ENCODE measurements at regions not wholly inside any gene's neighbourhood (a gene's known extent, or its start where the extent isn't known, plus 50 kb on each side); places are given as distances from the start of the nearest gene placed in this dataset.

DNA sequence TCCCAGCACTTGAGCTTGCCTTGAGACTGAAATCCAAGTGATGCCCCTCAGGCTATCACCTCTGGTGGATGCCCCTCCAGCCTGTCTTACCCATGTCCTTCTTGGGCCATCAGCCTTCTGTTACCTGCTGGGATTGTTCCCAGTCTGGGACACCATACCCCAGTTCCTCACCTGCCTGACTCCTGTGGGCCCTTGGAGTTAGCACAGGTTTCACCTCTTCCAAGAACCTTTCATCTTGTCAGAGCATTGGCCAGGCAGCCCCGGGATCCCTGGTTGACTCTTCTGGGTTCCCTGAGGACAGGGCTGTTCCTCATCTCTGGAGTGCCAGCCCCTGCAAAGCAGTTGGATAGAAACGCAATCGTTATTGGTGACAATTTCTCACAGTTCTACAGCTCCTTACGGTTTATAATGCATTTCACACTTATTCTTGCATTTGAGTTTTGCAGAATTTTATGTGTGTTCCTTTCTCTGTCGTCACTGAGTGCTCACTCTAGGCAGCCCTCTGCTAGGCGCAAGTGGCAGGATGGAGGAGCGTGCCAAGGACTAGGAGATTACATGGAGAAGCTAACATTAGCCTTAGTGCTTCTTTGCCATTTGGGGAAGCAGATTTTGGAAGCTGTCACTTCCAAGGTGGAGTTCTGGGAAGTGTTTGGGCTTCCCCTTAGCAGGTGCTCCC lies 139.7 kb downstream of the DDX1 start:
- Mint-ChIP-seq H3K9me3 (no peaks in the 10 kb centered on the region), H3K27ac (no peak overlapping the region), H3K4me3 (no peak overlapping the region), H3K27me3 (ENCODE audit: low read depth) (no peaks in the 10 kb centered on the region; the same call in 1 of the 2 replicates), H3K36me3 (no peaks in the 10 kb centered on the region), H3K4me1 (peaks cover 21% of the 10 kb centered on the region)
- TF ChIP-seq IRF2 (CRISPR knock-in tag; IDR thresholded peaks at IDR 0.05; ENCODE audit: borderline replicate concordance, low read depth) (no peak), HMGA2 (CRISPR knock-in tag; IDR thresholded peaks at IDR 0.05) (no peak), ZNF416 (CRISPR knock-in tag; IDR thresholded peaks at IDR 0.05) (no peak), ATF1 (CRISPR knock-in tag; IDR thresholded peaks at IDR 0.05) (no peak), CBFB (CRISPR knock-in tag; IDR thresholded peaks at IDR 0.05; ENCODE audit: low read depth) (no peak), ZNF121 (CRISPR knock-in tag; IDR thresholded peaks at IDR 0.05) (no peak), ETV6 (CRISPR knock-in tag; IDR thresholded peaks at IDR 0.05) (no peak), FOXJ3 (CRISPR knock-in tag; IDR thresholded peaks at IDR 0.05; ENCODE audit: borderline replicate concordance) (no peak), NFE2L1 (CRISPR knock-in tag; IDR thresholded peaks at IDR 0.05) (no peak), USF2 (CRISPR knock-in tag; IDR thresholded peaks at IDR 0.05) (no peak), SP1 (CRISPR knock-in tag; conservative IDR thresholded peaks at IDR 0.05) (no peak), GRHL2 (CRISPR knock-in tag; IDR thresholded peaks at IDR 0.05; ENCODE audit: insufficient replicate concordance, severe bottlenecking) (no peak)
- TF ChIP-seq, protein P1, sequence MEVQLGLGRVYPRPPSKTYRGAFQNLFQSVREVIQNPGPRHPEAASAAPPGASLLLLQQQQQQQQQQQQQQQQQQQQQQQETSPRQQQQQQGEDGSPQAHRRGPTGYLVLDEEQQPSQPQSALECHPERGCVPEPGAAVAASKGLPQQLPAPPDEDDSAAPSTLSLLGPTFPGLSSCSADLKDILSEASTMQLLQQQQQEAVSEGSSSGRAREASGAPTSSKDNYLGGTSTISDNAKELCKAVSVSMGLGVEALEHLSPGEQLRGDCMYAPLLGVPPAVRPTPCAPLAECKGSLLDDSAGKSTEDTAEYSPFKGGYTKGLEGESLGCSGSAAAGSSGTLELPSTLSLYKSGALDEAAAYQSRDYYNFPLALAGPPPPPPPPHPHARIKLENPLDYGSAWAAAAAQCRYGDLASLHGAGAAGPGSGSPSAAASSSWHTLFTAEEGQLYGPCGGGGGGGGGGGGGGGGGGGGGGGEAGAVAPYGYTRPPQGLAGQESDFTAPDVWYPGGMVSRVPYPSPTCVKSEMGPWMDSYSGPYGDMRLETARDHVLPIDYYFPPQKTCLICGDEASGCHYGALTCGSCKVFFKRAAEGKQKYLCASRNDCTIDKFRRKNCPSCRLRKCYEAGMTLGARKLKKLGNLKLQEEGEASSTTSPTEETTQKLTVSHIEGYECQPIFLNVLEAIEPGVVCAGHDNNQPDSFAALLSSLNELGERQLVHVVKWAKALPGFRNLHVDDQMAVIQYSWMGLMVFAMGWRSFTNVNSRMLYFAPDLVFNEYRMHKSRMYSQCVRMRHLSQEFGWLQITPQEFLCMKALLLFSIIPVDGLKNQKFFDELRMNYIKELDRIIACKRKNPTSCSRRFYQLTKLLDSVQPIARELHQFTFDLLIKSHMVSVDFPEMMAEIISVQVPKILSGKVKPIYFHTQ (CRISPR knock-in tag; IDR thresholded peaks at IDR 0.05), result no peak
- TF ChIP-seq, protein P2, sequence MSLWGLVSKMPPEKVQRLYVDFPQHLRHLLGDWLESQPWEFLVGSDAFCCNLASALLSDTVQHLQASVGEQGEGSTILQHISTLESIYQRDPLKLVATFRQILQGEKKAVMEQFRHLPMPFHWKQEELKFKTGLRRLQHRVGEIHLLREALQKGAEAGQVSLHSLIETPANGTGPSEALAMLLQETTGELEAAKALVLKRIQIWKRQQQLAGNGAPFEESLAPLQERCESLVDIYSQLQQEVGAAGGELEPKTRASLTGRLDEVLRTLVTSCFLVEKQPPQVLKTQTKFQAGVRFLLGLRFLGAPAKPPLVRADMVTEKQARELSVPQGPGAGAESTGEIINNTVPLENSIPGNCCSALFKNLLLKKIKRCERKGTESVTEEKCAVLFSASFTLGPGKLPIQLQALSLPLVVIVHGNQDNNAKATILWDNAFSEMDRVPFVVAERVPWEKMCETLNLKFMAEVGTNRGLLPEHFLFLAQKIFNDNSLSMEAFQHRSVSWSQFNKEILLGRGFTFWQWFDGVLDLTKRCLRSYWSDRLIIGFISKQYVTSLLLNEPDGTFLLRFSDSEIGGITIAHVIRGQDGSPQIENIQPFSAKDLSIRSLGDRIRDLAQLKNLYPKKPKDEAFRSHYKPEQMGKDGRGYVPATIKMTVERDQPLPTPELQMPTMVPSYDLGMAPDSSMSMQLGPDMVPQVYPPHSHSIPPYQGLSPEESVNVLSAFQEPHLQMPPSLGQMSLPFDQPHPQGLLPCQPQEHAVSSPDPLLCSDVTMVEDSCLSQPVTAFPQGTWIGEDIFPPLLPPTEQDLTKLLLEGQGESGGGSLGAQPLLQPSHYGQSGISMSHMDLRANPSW (CRISPR knock-in tag; conservative IDR thresholded peaks at IDR 0.05; ENCODE audit: low read depth), result no peak
- TF ChIP-seq, protein P3, sequence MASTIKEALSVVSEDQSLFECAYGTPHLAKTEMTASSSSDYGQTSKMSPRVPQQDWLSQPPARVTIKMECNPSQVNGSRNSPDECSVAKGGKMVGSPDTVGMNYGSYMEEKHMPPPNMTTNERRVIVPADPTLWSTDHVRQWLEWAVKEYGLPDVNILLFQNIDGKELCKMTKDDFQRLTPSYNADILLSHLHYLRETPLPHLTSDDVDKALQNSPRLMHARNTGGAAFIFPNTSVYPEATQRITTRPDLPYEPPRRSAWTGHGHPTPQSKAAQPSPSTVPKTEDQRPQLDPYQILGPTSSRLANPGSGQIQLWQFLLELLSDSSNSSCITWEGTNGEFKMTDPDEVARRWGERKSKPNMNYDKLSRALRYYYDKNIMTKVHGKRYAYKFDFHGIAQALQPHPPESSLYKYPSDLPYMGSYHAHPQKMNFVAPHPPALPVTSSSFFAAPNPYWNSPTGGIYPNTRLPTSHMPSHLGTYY (CRISPR knock-in tag; IDR thresholded peaks at IDR 0.05), result no peak
- ATAC-seq, result no peak
- POLR2A ChIA-PET, result interaction anchor here (1.4 kb wide), 1 partner anchor 210 kb away, joined by 4 read pairs; no protein-coding TSS in a partner anchor
- CTCF ChIA-PET, result no interaction called here
- DNase-seq (ENCODE audit: low spot score), result no peak

GRCh38 chr2:15731889-15732271 lies 140.2 kb downstream of the DDX1 start:
- CTCF ChIA-PET, result interaction anchor here (2.8 kb wide), 1 partner anchor 16 kb away, joined by 11 read pairs; no protein-coding TSS in a partner anchor
- H3K27ac Mint-ChIP-seq, result no peak overlapping the region
- DNase-seq (ENCODE audit: low spot score) (no peak), ATAC-seq (no peak)
- no peaks in the 10 kb centered on the region; the same call in 1 of the 2 replicates for H3K27me3 Mint-ChIP-seq (ENCODE audit: low read depth)
- H3K4me3 Mint-ChIP-seq, result no peak overlapping the region
- no peaks in the 10 kb centered on the region for H3K9me3 Mint-ChIP-seq
- H3K4me1 Mint-ChIP-seq, result peaks cover 21% of the 10 kb centered on the region
- TF ChIP-seq ZBTB43 (CRISPR knock-in tag; IDR thresholded peaks at IDR 0.05), result no peak
- no peak for TF ChIP-seq MXD4 (CRISPR knock-in tag; IDR thresholded peaks at IDR 0.05; ENCODE audit: borderline replicate concordance)
- TF ChIP-seq SOX15 (CRISPR knock-in tag; IDR thresholded peaks at IDR 0.05), result no peak
- TF ChIP-seq ELF4 (CRISPR knock-in tag; IDR thresholded peaks at IDR 0.05; ENCODE audit: low read depth), result no peak
- no peak for TF ChIP-seq CREB1 (CRISPR knock-in tag; IDR thresholded peaks at IDR 0.05)
- TF ChIP-seq ZNF423 (CRISPR knock-in tag; IDR thresholded peaks at IDR 0.05), result no peak
- TF ChIP-seq JAZF1 (CRISPR knock-in tag; IDR thresholded peaks at IDR 0.05), result no peak
- TF ChIP-seq CBFB (CRISPR knock-in tag; IDR thresholded peaks at IDR 0.05; ENCODE audit: low read depth), result no peak
- POLR2A ChIA-PET, result interaction anchor here (1.4 kb wide), 1 partner anchor 210 kb away, joined by 4 read pairs; no protein-coding TSS in a partner anchor
- H3K36me3 Mint-ChIP-seq, result no peaks in the 10 kb centered on the region
